ENCODE measurements at regions not wholly inside any gene's neighbourhood (a gene's known extent, or its start where the extent isn't known, plus 50 kb on each side); places are given as distances from the start of the nearest gene placed in this dataset.

DNA sequence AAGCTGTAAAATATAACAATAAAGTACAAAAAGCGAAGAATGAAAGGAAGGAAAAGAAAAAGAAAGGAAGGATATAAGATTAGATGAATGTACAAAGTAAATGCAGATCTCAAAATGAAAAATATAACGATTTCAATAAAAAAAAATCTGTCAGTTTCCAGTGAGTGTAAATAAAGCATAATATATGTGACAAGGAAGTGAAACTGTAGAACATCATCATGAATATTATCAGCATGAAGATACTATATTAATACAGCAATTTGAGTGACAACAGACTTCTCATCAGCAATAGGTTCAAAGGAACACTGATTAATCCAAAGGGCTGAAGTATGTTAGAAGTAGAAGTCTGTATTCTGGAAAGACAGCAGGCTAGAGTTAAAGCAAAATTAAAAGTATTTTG lies 659.5 kb upstream of the MBL2 start:
- no peak overlapping the region for H3K4me3 ChIP-seq (ENCODE audit: low read depth, low read length)
- TF ChIP-seq, protein P1, sequence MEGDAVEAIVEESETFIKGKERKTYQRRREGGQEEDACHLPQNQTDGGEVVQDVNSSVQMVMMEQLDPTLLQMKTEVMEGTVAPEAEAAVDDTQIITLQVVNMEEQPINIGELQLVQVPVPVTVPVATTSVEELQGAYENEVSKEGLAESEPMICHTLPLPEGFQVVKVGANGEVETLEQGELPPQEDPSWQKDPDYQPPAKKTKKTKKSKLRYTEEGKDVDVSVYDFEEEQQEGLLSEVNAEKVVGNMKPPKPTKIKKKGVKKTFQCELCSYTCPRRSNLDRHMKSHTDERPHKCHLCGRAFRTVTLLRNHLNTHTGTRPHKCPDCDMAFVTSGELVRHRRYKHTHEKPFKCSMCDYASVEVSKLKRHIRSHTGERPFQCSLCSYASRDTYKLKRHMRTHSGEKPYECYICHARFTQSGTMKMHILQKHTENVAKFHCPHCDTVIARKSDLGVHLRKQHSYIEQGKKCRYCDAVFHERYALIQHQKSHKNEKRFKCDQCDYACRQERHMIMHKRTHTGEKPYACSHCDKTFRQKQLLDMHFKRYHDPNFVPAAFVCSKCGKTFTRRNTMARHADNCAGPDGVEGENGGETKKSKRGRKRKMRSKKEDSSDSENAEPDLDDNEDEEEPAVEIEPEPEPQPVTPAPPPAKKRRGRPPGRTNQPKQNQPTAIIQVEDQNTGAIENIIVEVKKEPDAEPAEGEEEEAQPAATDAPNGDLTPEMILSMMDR (IDR thresholded peaks at IDR 0.05; ENCODE audit: borderline replicate concordance, insufficient read depth, low read depth, low read length), result no peak

GRCh38 chr10:53430974-53431373 lies 658.4 kb upstream of the MBL2 start:
- TF ChIP-seq, protein P1 (IDR thresholded peaks at IDR 0.05; ENCODE audit: borderline replicate concordance, insufficient read depth, low read depth, low read length), result no peak
- no peak overlapping the region for H3K4me3 ChIP-seq (ENCODE audit: low read depth, low read length)

DNA sequence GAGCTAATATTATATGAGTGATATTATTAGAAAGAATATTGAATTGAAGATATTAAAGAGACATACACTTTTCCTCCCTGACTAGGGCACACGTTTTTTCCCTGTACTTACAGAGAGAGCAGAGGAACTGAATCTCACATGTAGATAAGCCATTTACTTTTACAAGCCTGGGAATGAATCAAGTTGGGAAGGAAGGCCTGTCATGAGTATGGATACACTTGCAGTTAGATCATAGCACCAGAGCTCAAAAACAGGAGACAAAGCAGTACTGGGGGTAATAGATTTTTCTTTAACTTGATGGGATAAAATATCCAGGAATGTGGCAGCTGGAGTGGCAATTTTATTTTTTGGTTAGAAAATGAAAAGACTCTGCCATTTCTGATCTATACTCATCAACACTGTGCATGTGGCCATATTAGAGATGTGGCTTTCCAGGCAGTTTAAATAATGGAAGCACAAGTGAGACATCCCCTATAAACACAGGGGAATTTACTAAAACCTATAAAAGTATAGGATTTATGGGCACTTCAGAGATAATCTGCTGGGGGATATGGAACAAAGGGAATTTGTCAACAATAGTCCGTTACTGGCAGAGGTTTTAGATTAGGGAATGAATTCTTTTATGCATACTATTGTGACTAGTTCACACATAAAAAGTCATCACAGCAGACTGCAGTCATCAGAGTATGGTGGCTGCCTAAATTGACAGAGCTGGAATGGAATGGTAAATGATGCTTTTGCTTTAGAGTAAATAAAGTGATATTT lies 657.7 kb upstream of the MBL2 start:
- TF ChIP-seq, protein P1 (IDR thresholded peaks at IDR 0.05; ENCODE audit: borderline replicate concordance, insufficient read depth, low read depth, low read length), result no peak
- H3K4me3 ChIP-seq (ENCODE audit: low read depth, low read length), result no peak overlapping the region

DNA sequence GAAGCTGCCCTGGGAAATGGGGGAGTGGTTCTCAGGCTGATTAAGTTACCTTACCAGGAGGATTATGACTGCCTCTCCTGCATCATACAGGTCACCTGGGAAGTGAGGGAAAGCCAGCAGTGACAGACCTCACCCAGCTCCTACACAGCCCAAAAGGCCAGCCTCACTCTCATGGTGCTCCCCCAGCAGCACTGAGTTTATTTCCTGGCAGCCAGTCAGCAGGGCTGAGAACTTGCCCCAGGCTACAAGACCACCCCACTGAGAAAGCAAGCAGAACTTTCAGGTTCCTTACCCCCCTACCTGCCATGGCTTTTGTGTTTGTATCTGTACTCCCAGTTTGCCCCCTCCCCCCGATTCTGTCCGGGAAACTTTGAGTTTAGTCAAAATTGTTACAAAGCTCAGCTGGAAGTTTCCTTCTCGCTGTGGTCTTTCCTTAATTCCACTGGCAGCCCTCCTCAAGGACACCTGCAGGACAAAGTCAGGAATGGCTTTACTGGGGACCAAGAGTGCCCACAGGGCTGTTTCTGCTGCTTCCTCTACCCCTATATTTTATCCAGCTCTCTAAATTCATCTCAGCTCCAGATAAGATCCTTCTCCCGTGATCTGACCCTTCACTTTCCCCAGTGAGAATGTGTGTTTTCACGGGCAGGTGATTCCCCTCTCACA lies 649.8 kb upstream of the MBL2 start:
- no peak overlapping the region for H3K4me3 ChIP-seq (ENCODE audit: low read depth, low read length)

GRCh38 chr10:53412651-53413050 lies 640.1 kb upstream of the MBL2 start:
- TF ChIP-seq, protein P1 (IDR thresholded peaks at IDR 0.05; ENCODE audit: borderline replicate concordance, insufficient read depth, low read depth, low read length), result no peak
- no peak overlapping the region for H3K4me3 ChIP-seq (ENCODE audit: low read depth, low read length)

More for the DNA sequence above, 649.8 kb upstream of the MBL2 start:
- TF ChIP-seq, protein P1 (IDR thresholded peaks at IDR 0.05; ENCODE audit: borderline replicate concordance, insufficient read depth, low read depth, low read length), result no peak

DNA sequence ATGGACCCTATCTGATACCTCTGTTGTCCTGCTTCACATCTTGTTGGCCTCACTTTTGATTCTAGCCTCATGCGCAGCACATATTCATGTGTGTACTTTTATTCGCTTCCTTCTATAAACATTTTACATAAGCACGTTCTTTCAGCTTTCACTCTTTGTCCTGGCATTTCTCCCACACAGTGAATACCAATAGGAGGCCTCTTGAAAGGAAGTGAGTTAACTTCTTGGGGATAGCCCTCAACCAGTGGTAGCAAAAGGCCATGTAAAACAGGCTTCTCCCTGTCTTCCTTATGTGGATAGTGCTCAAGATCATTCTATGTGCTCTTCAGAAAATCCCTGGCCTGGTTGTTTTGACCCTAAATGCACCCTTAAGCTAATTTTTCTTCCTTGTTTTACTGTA lies 633.9 kb upstream of the MBL2 start:
- no peak overlapping the region for H3K4me3 ChIP-seq (ENCODE audit: low read depth, low read length)
- TF ChIP-seq, protein P1 (IDR thresholded peaks at IDR 0.05; ENCODE audit: borderline replicate concordance, insufficient read depth, low read depth, low read length), result no peak

DNA sequence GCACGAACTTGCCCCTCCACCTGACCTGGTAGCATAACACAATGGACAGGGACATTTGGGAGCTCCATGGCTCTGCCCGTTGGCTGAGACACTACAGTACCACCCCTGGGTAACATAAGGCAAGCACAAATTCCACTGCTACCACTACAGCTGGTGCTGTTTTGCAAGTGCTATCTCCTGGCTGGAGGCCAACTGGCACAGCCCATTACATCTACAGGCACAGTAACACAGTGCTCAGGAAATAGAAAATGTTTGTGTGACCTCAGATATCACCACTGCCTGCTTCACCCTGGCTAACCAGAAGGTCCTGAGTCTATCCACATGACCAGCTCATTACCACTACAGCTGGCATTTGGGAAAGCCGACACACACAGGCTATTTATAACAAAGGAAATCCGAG lies 631.1 kb upstream of the MBL2 start:
- no peak overlapping the region for H3K4me3 ChIP-seq (ENCODE audit: low read depth, low read length)
- TF ChIP-seq, protein P1 (IDR thresholded peaks at IDR 0.05; ENCODE audit: borderline replicate concordance, insufficient read depth, low read depth, low read length), result no peak
